ENCODE measurements at regions not wholly inside any gene's neighbourhood (a gene's known extent, or its start where the extent isn't known, plus 50 kb on each side); places are given as distances from the start of the nearest gene placed in this dataset.

DNA sequence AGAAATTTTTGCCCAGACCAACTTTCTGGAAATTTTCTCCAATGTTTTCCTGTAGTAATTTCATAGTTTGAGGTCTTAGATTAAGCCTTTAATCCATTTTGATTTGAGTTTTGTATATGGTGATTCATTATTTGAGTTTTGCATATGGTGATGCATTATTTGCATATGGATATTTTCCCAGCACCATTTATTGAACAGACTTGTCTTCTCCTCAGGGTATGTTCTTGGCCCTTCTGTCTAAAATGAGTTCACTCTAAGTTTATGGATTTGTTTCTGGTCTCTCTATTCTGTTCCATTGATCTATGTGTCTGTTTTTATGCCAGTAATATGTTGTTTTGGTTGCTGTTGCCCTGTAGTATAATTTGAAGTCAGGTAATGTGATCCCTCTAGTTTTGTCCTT lies 139.3 kb downstream of the SLC25A46 start:
- TF ChIP-seq, protein P1, sequence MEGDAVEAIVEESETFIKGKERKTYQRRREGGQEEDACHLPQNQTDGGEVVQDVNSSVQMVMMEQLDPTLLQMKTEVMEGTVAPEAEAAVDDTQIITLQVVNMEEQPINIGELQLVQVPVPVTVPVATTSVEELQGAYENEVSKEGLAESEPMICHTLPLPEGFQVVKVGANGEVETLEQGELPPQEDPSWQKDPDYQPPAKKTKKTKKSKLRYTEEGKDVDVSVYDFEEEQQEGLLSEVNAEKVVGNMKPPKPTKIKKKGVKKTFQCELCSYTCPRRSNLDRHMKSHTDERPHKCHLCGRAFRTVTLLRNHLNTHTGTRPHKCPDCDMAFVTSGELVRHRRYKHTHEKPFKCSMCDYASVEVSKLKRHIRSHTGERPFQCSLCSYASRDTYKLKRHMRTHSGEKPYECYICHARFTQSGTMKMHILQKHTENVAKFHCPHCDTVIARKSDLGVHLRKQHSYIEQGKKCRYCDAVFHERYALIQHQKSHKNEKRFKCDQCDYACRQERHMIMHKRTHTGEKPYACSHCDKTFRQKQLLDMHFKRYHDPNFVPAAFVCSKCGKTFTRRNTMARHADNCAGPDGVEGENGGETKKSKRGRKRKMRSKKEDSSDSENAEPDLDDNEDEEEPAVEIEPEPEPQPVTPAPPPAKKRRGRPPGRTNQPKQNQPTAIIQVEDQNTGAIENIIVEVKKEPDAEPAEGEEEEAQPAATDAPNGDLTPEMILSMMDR (IDR thresholded peaks at IDR 0.05) = no peak
- TF ChIP-seq POLR2AphosphoS5 (IDR thresholded peaks at IDR 0.05; ENCODE audit: insufficient read depth in 1 of 2, low read depth in 1 of 2) = no peak
